ENCODE measurements at regions not wholly inside any gene's neighbourhood (a gene's known extent, or its start where the extent isn't known, plus 50 kb on each side); places are given as distances from the start of the nearest gene placed in this dataset.

- H3K27me3 ChIP-seq = no peaks in the 10 kb centered on the region
- no peak overlapping the region for H3K4me3 ChIP-seq
- no peak for DNase-seq
- in situ Hi-C loops (cut with MboI; ENCODE audit: low sequenced_read_pairs in 4 of 4) (no loop called here), intact Hi-C loops (cut with DNase I; ENCODE audit: low total_unique reads) (no loop called here)
- H3K9me3 ChIP-seq = no peaks in the 10 kb centered on the region
- no peaks in the 10 kb centered on the region for H3K36me3 ChIP-seq
- ATAC-seq = no peak
- H3K27ac ChIP-seq = no peak overlapping the region
- no peaks in the 10 kb centered on the region for H3K4me1 ChIP-seq
- TF ChIP-seq CTCF (IDR thresholded peaks at IDR 0.05 in 4 of 5, conservative IDR thresholded peaks at IDR 0.05 in 1 of 5) = no peak
- no peak for TF ChIP-seq POLR2A (IDR thresholded peaks at IDR 0.05)
These were observed 119.1 kb downstream of the HTR1A start for GRCh38 chr5:63843190-63843589.

GRCh38 chr5:63837437-63837836 lies 124.8 kb downstream of the HTR1A start:
- Histone ChIP-seq H3K4me3 (no peak overlapping the region), H3K36me3 (no peaks in the 10 kb centered on the region), H3K27me3 (no peaks in the 10 kb centered on the region), H3K9me3 (no peaks in the 10 kb centered on the region), H3K4me1 (no peaks in the 10 kb centered on the region), H3K27ac (no peak overlapping the region)
- DNase-seq (no peak), ATAC-seq (no peak)
- in situ Hi-C loops (cut with MboI; ENCODE audit: low sequenced_read_pairs in 4 of 4) (no loop called here), intact Hi-C loops (cut with DNase I; ENCODE audit: low total_unique reads) (no loop called here)
- TF ChIP-seq CTCF (IDR thresholded peaks at IDR 0.05 in 4 of 5, conservative IDR thresholded peaks at IDR 0.05 in 1 of 5) (no peak), POLR2A (IDR thresholded peaks at IDR 0.05) (no peak)

- intact Hi-C loops (cut with DNase I; ENCODE audit: low total_unique reads) (no loop called here), in situ Hi-C loops (cut with MboI; ENCODE audit: low sequenced_read_pairs in 4 of 4) (no loop called here)
- DNase-seq (no peak), ATAC-seq (no peak)
- no peak overlapping the region for H3K4me3 ChIP-seq
- H3K27me3 ChIP-seq = no peaks in the 10 kb centered on the region
- TF ChIP-seq CTCF (IDR thresholded peaks at IDR 0.05 in 4 of 5, conservative IDR thresholded peaks at IDR 0.05 in 1 of 5) = no peak
- no peak for TF ChIP-seq POLR2A (IDR thresholded peaks at IDR 0.05)
- no peak overlapping the region for H3K27ac ChIP-seq
- H3K36me3 ChIP-seq = no peaks in the 10 kb centered on the region
- H3K9me3 ChIP-seq = no peaks in the 10 kb centered on the region
- H3K4me1 ChIP-seq = no peaks in the 10 kb centered on the region
These were observed 130.9 kb downstream of the HTR1A start for GRCh38 chr5:63831381-63831780.

GRCh38 chr5:63825984-63826383 lies 136.3 kb downstream of the HTR1A start:
- no peak for ATAC-seq
- TF ChIP-seq POLR2A (IDR thresholded peaks at IDR 0.05) = no peak
- TF ChIP-seq CTCF (IDR thresholded peaks at IDR 0.05 in 4 of 5, conservative IDR thresholded peaks at IDR 0.05 in 1 of 5) = no peak
- no peak for DNase-seq
- Histone ChIP-seq H3K27ac (no peak overlapping the region), H3K27me3 (no peaks in the 10 kb centered on the region), H3K9me3 (no peaks in the 10 kb centered on the region), H3K4me3 (no peak overlapping the region), H3K36me3 (no peaks in the 10 kb centered on the region), H3K4me1 (no peaks in the 10 kb centered on the region)
- in situ Hi-C loops (cut with MboI; ENCODE audit: low sequenced_read_pairs in 4 of 4) = no loop called here
- intact Hi-C loops (cut with DNase I; ENCODE audit: low total_unique reads) = no loop called here

GRCh38 chr5:63823583-63823982 lies 138.7 kb downstream of the HTR1A start:
- in situ Hi-C loops (cut with MboI; ENCODE audit: low sequenced_read_pairs in 4 of 4) (no loop called here), intact Hi-C loops (cut with DNase I; ENCODE audit: low total_unique reads) (no loop called here)
- no peaks in the 10 kb centered on the region for H3K36me3 ChIP-seq
- DNase-seq (no peak), ATAC-seq (no peak)
- no peaks in the 10 kb centered on the region for H3K9me3 ChIP-seq
- H3K4me1 ChIP-seq = no peaks in the 10 kb centered on the region
- no peak overlapping the region for H3K27ac ChIP-seq
- TF ChIP-seq CTCF (IDR thresholded peaks at IDR 0.05 in 4 of 5, conservative IDR thresholded peaks at IDR 0.05 in 1 of 5) (no peak), POLR2A (IDR thresholded peaks at IDR 0.05) (no peak)
- no peak overlapping the region for H3K4me3 ChIP-seq
- no peaks in the 10 kb centered on the region for H3K27me3 ChIP-seq
